Fibroblast of pulmonary artery (primary cell): ENCODE measurements at regions not wholly inside any gene's neighbourhood (a gene's known extent, or its start where the extent isn't known, plus 50 kb on each side); places are given as distances from the start of the nearest gene placed in this dataset.
"Not testable (repeated sequence)": the region's sequence is repeated elsewhere in the genome, so short reads cannot be mapped to it uniquely, and the experiment has no call there.

Experiments used
- DNase-seq: peaks from one replicate; pipeline ENCODE4 v3.0.0-alpha.2; 2010; ENCODE audit warnings: low read depth
- H3K4me3 ChIP-seq: replicated peaks from 2 replicates; pipeline ENCODE4 v1.5.1; 2011; ENCODE audit warnings: low read depth, mild to moderate bottlenecking, control low read depth, low read length, moderate library complexity
- CTCF ChIP-seq: IDR thresholded peaks from 2 replicates; pipeline ENCODE4 v1.5.1; 2011; ENCODE audit warnings: mild to moderate bottlenecking, control low read depth, low read length, inconsistent platforms; ENCODE audit errors: missing control alignments

DNA sequence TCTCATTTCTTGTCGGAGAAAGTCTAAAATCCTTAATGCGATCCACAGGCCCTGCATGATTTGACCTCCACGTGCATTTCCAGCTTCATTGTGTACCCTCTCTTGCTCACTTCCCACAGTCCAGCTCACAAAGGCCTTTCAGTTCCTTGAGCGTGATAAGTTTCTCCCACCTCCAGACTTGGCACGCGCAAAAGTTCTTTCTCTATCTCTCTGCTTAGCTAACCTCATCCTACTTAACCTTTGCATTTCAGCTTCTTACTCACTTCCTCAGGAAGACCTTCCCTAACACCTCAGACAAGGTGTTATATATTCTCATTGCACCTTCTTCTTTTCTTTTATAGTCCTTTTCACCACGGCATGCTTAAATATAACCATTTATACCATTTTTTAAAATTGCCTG lies 124.8 kb upstream of the XPO1 start:
- TF ChIP-seq CTCF = no peak
- no peak for DNase-seq
- no peak overlapping the region for H3K4me3 ChIP-seq

- TF ChIP-seq CTCF = no peak
- no peak overlapping the region for H3K4me3 ChIP-seq
- peak; percentile 19 for DNase-seq
These were observed 122.6 kb upstream of the XPO1 start for GRCh38 chr2:61660511-61661388.

DNA sequence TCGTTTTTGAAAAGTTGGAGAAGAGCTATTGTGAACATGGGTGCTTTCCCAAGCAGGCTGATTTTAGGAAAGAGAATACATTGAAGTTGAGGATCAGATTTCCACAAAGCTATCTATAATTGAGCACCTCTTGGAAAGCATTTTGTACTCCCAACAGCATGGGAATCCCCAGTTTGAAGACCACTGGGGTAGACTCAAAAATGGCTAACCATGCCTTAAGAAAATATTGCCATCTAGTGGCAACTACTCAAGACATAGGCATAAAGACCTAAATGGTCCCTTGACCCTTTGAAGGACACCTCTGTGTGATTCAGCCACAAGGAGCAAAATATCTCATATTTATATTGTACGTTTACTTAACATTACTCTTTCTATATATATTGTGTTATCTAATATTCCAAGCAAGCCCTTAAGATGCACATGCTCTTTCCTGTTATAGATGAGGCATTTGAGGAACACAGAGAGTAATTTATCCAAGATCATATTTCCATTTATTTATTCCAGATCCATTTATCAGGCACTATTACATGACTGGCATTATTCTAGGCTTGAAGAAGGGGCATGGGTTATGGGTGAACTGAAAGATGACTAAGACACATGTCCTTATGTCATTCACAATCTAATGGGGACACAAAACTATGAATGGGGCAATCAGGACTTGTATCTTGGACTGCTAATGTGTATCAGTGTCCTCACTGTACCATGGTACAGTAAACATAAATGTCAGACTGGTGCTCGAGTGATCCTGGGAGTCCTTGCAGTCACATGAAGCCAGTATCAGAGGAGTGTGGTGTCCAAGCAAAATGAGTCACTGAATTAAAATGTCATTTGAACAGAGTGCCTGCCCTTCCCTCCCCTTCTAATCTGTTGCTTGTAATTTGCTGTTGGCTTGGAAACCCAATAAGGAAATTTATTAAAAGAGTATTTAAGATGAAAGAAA lies 121.0 kb upstream of the XPO1 start:
- no peak overlapping the region for H3K4me3 ChIP-seq
- TF ChIP-seq CTCF = peak; percentile 66
- DNase-seq = peak; percentile 64

GRCh38 chr2:61649946-61650345 lies 111.8 kb upstream of the XPO1 start:
- not testable (repeated sequence) for DNase-seq, H3K4me3 ChIP-seq

- DNase-seq = no peak
- no peak for TF ChIP-seq CTCF
- no peak overlapping the region for H3K4me3 ChIP-seq
These were observed 110.9 kb upstream of the XPO1 start for GRCh38 chr2:61649021-61649420.

DNA sequence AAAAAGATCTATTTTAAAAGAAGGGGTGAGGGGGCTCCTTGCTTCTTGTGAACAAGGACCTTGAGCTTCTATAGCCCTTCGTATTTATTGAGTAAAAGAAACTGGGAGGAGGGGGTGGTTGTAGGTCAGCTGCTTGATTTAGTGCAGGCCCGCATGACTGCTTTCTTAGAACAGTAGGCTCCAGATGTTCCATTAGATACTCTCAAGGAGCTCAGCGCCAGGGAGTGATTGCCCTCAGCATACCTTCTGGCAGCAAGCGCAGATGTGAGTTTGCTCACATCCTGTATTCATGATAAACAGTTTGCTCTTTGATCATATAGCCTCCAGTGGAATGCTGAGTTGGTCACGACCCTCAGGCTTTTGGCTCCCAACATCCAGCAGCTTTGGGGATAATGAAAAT lies 108.9 kb upstream of the XPO1 start:
- no peak for TF ChIP-seq CTCF
- no peak for DNase-seq
- H3K4me3 ChIP-seq = no peak overlapping the region

GRCh38 chr2:61645911-61646310 lies 107.8 kb upstream of the XPO1 start:
- TF ChIP-seq CTCF = no peak
- DNase-seq = peak; percentile 68
- H3K4me3 ChIP-seq = no peak overlapping the region

DNA sequence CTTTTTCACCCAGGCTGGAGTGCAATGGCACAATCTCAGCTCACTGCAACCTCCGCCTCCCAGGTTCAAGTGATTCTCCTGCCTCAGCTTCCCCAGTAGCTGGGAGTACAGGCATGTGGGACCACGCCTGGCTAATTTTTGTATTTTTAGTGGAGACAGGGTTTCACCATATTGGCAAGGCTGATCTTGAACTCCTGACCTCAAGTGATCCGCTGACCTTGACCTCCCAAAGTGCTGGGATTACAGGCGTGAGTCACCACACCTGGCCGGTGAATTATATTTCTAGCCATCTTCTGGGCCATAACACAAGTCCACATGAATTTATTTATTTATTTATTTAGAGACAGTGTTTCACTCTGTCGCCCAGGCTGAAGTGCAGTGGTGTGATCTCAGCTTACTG lies 105.0 kb upstream of the XPO1 start:
- DNase-seq, H3K4me3 ChIP-seq: not testable (repeated sequence)
